ENCODE measurements at regions not wholly inside any gene's neighbourhood (a gene's known extent, or its start where the extent isn't known, plus 50 kb on each side); places are given as distances from the start of the nearest gene placed in this dataset.
A peak's percentile ranks its signal among the peaks of the same experiment; 100 is the strongest.

DNA sequence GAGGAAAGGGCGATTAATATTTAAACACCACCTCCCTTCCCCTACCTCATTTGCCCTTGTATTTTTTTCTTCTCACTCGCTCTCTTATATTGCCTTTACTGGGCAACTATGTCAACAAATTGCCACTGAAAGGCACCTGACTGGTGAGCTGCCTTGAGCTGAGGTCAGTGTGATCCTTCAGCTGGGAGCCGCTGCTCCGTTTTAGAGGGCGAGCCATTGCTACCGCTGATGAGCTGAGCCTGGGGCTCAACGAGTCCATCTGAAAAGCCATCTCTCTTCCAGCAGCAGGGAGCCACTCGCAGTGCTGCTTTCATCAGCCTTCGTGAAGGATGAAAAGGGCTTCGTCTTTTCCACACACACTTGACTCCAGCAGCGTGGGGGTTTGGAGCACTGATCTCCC lies 108.0 kb upstream of the KIF26B start:
- DNase-seq (ENCODE audit: low read depth) = no peak
- Histone ChIP-seq H3K4me3 (ENCODE audit: low read length) (no peak overlapping the region), H3K36me3 (ENCODE audit: control insufficient read depth, insufficient read depth, low read length, severe bottlenecking) (no peaks in the 10 kb centered on the region), H3K9me3 (ENCODE audit: control insufficient read depth, low read length) (no peaks in the 10 kb centered on the region), H3K4me1 (ENCODE audit: control insufficient read depth, insufficient read depth, low read length) (peaks cover 8% of the 10 kb centered on the region), H3K9ac (ENCODE audit: low read length) (no peak overlapping the region), H3K27me3 (replicated peaks; ENCODE audit: control insufficient read depth, insufficient read depth, low read length) (no peaks in the 10 kb centered on the region)

DNA sequence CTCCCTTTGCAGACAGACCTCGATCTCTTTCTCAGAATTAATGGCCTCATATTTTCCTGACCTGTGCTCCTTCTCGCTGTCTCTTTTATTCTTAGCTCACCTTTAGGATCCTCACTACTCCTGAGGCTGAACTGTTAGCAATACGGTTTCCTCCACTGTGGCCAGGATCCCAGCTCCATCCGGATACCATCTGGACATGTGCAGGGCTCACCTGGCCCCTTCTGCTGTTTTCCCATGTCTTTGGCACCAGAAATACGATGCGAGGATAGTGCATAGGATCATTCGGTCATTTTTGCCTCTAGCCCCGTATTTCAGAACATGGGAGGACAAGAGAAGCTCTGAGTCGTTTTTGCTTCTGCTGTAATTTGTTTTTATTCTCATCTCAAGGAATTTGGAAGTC lies 108.5 kb upstream of the KIF26B start:
- Histone ChIP-seq H3K36me3 (ENCODE audit: control insufficient read depth, insufficient read depth, low read length, severe bottlenecking) (no peaks in the 10 kb centered on the region), H3K27me3 (replicated peaks; ENCODE audit: control insufficient read depth, insufficient read depth, low read length) (no peaks in the 10 kb centered on the region), H3K4me3 (ENCODE audit: low read length) (no peak overlapping the region), H3K9me3 (ENCODE audit: control insufficient read depth, low read length) (no peaks in the 10 kb centered on the region), H3K4me1 (ENCODE audit: control insufficient read depth, insufficient read depth, low read length) (peaks cover 8% of the 10 kb centered on the region), H3K9ac (ENCODE audit: low read length) (no peak overlapping the region)
- no peak for DNase-seq (ENCODE audit: low read depth)

DNA sequence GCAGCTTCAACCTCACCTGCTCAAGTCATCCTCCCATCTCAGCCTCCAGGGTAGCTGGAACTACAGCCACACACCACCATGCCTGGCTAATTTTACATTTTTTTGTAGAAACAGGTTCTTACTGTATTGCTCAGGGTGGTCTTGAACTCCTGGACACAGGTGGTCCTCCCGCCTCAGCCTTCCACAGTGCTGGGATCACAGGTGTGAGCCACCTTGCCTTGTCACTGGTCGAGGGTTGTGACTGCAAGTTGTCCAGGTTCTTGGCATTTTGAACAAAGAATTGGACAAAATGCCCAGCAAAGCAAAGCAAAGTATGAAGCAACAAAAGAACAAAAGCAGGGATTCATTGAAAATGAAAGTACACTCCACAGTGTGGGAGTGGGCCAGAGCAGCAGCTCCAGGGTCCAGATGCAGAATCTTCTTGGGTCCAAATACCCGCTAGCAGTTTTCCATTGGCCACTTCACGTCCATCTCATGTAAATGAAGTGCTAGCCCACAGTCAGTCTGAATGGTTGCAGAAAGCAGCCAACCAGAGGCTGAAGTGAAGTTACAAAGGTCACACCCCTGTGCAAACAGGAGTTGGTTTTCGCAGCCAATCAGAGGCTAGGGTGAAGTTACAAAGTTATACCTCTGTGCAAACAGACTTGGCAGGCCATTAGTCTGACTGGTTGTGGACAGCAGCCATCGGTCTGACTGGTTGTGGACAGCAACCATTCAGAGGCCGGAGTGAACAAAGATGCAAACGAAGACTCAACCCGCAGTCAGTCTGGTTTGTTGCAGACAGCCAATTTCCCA lies 109.5 kb upstream of the KIF26B start:
- no peak overlapping the region for H3K9ac ChIP-seq (ENCODE audit: low read length)
- no peaks in the 10 kb centered on the region for H3K9me3 ChIP-seq (ENCODE audit: control insufficient read depth, low read length)
- H3K27me3 ChIP-seq (replicated peaks; ENCODE audit: control insufficient read depth, insufficient read depth, low read length) = no peaks in the 10 kb centered on the region
- DNase-seq (ENCODE audit: low read depth) = no peak
- peaks cover 8% of the 10 kb centered on the region for H3K4me1 ChIP-seq (ENCODE audit: control insufficient read depth, insufficient read depth, low read length)
- no peaks in the 10 kb centered on the region for H3K36me3 ChIP-seq (ENCODE audit: control insufficient read depth, insufficient read depth, low read length, severe bottlenecking)
- no peak overlapping the region for H3K4me3 ChIP-seq (ENCODE audit: low read length)

DNA sequence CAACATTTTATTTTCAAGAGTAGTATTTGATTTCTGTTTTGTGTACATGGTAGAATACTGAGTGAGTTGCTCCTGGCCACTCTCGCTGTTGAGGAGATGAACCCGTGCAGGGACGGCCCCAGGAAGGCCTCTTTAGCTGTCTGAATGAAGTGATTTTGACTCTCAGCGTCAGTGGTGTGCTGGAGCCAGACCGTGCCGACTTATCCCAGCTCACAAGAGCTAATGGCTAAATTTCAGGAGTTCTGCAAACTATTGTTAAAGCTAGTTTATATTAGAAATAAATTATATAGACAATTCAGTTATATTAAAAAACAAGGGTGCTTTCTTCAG lies 111.2 kb upstream of the KIF26B start:
- no peak overlapping the region for H3K4me3 ChIP-seq (ENCODE audit: low read length)
- H3K9ac ChIP-seq (ENCODE audit: low read length) = no peak overlapping the region
- no peaks in the 10 kb centered on the region for H3K36me3 ChIP-seq (ENCODE audit: control insufficient read depth, insufficient read depth, low read length, severe bottlenecking)
- DNase-seq (ENCODE audit: low read depth) = no peak
- H3K4me1 ChIP-seq (ENCODE audit: control insufficient read depth, insufficient read depth, low read length) = peaks cover 8% of the 10 kb centered on the region
- H3K9me3 ChIP-seq (ENCODE audit: control insufficient read depth, low read length) = no peaks in the 10 kb centered on the region
- H3K27me3 ChIP-seq (replicated peaks; ENCODE audit: control insufficient read depth, insufficient read depth, low read length) = no peaks in the 10 kb centered on the region

DNA sequence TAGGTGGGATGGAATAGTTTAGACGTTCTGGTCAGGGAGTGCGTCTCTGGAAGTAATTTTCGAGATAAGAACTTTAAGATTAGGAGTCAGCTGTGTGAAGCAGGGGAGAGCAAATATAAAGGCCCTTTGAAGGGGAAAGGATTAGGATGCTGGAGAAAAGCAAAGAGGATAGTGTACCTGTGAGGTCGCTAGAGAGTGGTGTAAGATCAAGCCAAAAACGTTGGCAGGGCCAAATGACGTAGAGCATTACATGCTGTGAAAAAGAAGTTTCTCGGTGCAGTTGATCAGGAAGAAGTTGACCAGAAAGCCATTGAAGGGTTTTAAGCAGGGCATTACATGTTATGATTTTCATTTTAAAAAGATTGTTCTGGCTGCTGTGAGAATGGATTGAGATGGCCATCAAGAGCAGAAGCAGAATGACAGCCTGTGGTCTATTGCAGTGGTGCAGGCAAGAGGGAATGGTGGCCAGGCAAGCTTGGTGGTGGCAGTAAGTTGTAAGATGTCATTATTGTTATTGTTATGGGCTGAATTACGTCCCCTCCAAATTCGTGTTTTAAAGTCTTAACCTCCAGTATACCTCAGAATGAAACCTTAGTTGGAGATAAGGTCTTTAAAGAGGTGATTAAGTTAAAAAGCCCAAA lies 113.6 kb upstream of the KIF26B start:
- H3K9ac ChIP-seq (ENCODE audit: low read length) = peak overlapping the region; percentile 13
- DNase-seq (ENCODE audit: low read depth) = no peak
- H3K36me3 ChIP-seq (ENCODE audit: control insufficient read depth, insufficient read depth, low read length, severe bottlenecking) = no peaks in the 10 kb centered on the region
- H3K4me3 ChIP-seq (ENCODE audit: low read length) = no peak overlapping the region
- H3K27me3 ChIP-seq (replicated peaks; ENCODE audit: control insufficient read depth, insufficient read depth, low read length) = no peaks in the 10 kb centered on the region
- H3K4me1 ChIP-seq (ENCODE audit: control insufficient read depth, insufficient read depth, low read length) = peaks cover 8% of the 10 kb centered on the region
- peaks cover 3% of the 10 kb centered on the region for H3K9me3 ChIP-seq (ENCODE audit: control insufficient read depth, low read length)

DNA sequence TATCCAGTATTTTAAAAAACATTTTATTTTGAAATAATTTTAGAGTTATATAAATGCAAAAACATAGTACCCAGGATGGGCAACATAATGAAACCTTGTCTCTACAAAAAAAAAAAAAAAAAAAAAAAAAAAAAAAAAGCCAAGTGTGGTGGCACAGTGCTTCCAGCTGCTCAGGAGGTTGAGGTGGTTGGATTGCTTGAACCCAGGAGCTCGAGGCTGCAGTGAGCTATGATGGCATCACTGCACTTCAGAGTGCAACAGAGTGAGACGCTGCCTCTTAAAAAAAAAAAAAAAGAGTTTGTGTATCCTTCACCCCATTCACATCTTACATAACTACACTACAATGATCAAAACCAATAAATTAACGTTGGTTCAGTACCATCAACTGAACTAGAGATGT lies 115.6 kb upstream of the KIF26B start:
- Histone ChIP-seq H3K4me1 (ENCODE audit: control insufficient read depth, insufficient read depth, low read length) (peaks cover 4% of the 10 kb centered on the region), H3K9me3 (ENCODE audit: control insufficient read depth, low read length) (peaks cover 3% of the 10 kb centered on the region)

DNA sequence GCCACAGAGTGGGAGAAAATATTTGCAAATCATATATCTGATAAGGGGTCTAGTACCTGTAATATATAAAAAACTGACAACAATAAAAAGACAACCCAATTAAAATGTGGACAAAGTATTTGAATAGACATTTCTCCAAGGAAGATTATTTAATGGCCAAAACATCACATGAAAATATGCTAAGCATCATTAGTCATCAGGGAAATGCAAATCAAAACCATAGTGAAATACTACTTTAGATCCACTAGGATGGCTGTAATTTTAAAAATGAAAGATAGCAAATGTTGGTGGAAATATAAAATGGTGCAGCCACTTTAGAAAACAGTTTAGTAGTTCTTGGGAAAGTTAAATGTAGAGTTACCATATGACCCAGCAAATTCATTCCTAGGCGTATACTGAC lies 118.7 kb upstream of the KIF26B start:
- H3K9me3 ChIP-seq (ENCODE audit: control insufficient read depth, low read length) = peaks cover 3% of the 10 kb centered on the region
- no peaks in the 10 kb centered on the region for H3K27me3 ChIP-seq (replicated peaks; ENCODE audit: control insufficient read depth, insufficient read depth, low read length)
- no peak for DNase-seq (ENCODE audit: low read depth)
- H3K36me3 ChIP-seq (ENCODE audit: control insufficient read depth, insufficient read depth, low read length, severe bottlenecking) = peaks cover 4% of the 10 kb centered on the region
- no peak overlapping the region for H3K9ac ChIP-seq (ENCODE audit: low read length)
- H3K4me1 ChIP-seq (ENCODE audit: control insufficient read depth, insufficient read depth, low read length) = no peaks in the 10 kb centered on the region
- H3K4me3 ChIP-seq (ENCODE audit: low read length) = no peak overlapping the region

More for the DNA sequence above, 115.6 kb upstream of the KIF26B start:
- Histone ChIP-seq H3K4me3 (ENCODE audit: low read length) (no peak overlapping the region), H3K36me3 (ENCODE audit: control insufficient read depth, insufficient read depth, low read length, severe bottlenecking) (no peaks in the 10 kb centered on the region), H3K27me3 (replicated peaks; ENCODE audit: control insufficient read depth, insufficient read depth, low read length) (no peaks in the 10 kb centered on the region), H3K9ac (ENCODE audit: low read length) (no peak overlapping the region)
- no peak for DNase-seq (ENCODE audit: low read depth)

DNA sequence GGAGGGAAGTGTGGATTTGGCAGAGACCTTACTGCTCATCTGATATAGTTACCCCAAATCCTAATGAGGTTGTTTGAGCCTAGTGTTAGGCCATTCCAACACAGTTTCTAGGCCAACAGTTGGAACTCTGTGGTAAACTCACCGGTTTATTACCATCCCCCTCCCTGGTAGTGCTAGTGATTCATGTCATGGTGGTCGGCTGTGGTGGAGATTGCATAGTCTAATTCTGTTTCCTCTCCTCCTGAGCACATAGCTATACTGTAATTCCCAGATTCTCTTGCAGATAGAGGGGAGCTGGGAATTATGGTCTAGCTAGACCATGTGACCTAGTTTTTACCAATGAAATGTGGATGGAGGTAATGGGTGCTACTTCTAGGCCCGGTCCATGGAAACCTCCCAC lies 123.7 kb upstream of the KIF26B start:
- no peak for DNase-seq (ENCODE audit: low read depth)
- H3K36me3 ChIP-seq (ENCODE audit: control insufficient read depth, insufficient read depth, low read length, severe bottlenecking) = peaks cover 8% of the 10 kb centered on the region

DNA sequence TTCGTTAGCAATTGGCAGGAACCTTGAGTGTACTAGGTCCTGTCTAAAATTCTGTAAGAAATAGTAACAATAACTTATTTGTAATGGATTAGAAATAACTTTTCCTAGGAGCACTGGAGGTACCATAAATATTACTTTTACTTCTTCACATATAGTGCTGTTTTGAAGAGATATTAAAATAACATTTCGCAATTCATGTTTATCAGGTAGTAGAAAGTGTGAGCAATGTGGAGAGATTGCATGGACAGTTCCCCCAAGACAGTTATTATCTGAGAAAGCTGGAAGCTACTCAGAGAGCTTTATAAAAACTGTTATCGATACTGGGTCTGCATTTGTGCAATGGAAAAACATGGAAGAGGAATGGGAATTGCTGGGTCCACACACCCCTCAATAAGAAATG lies 128.5 kb upstream of the KIF26B start:
- Histone ChIP-seq H3K36me3 (ENCODE audit: control insufficient read depth, insufficient read depth, low read length, severe bottlenecking) (peaks cover 3% of the 10 kb centered on the region), H3K4me3 (ENCODE audit: low read length) (no peak overlapping the region), H3K4me1 (ENCODE audit: control insufficient read depth, insufficient read depth, low read length) (no peaks in the 10 kb centered on the region), H3K27me3 (replicated peaks; ENCODE audit: control insufficient read depth, insufficient read depth, low read length) (no peaks in the 10 kb centered on the region), H3K9ac (ENCODE audit: low read length) (no peak overlapping the region), H3K9me3 (ENCODE audit: control insufficient read depth, low read length) (no peaks in the 10 kb centered on the region)
- no peak for DNase-seq (ENCODE audit: low read depth)

More for the DNA sequence above, 123.7 kb upstream of the KIF26B start:
- H3K9me3 ChIP-seq (ENCODE audit: control insufficient read depth, low read length) = no peaks in the 10 kb centered on the region
- no peak overlapping the region for H3K4me3 ChIP-seq (ENCODE audit: low read length)
- H3K27me3 ChIP-seq (replicated peaks; ENCODE audit: control insufficient read depth, insufficient read depth, low read length) = no peaks in the 10 kb centered on the region
- H3K4me1 ChIP-seq (ENCODE audit: control insufficient read depth, insufficient read depth, low read length) = no peaks in the 10 kb centered on the region
- no peak overlapping the region for H3K9ac ChIP-seq (ENCODE audit: low read length)

DNA sequence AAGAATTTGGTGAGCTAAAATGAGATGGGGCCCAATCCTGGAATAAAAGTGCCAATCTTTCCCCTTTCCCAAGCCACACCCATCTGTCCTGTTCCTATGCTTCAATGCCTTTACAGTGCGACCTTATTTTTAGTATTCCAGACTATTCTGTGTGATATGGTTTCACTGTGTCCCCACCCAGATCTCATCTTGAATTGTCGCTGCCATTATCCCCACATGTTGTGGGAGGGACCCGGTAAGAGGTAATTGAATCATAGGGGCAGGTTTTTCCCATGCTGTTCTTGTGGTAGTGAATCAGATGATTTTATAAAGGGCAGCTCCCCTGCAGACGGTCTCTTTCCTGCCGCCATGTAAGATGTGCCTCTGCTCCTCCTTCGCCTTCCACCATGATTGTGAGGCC lies 129.3 kb upstream of the KIF26B start:
- H3K36me3 ChIP-seq (ENCODE audit: control insufficient read depth, insufficient read depth, low read length, severe bottlenecking) = peaks cover 3% of the 10 kb centered on the region
- H3K4me1 ChIP-seq (ENCODE audit: control insufficient read depth, insufficient read depth, low read length) = no peaks in the 10 kb centered on the region
- H3K4me3 ChIP-seq (ENCODE audit: low read length) = no peak overlapping the region
- no peaks in the 10 kb centered on the region for H3K9me3 ChIP-seq (ENCODE audit: control insufficient read depth, low read length)
- no peak for DNase-seq (ENCODE audit: low read depth)
- no peaks in the 10 kb centered on the region for H3K27me3 ChIP-seq (replicated peaks; ENCODE audit: control insufficient read depth, insufficient read depth, low read length)
- no peak overlapping the region for H3K9ac ChIP-seq (ENCODE audit: low read length)

DNA sequence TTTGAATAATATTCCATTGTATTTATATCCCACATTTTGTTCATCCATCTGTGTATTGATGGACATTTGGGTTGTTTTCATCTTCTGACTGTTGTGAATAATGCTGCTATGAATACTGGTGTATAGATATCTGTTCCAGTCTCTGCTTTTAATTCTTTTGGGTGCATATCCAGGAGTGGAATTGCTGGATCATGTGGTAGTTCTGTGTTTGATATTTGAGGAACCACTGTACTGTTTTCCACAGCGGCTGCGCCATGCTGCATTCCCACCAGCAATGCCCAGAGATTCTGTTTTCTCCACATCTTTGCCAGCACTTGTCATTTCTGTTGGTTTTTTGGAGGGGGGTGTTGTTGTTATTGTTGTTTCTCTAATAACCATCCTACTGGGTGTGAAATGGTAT lies 131.6 kb upstream of the KIF26B start:
- no peak overlapping the region for H3K4me3 ChIP-seq (ENCODE audit: low read length)
- no peak for DNase-seq (ENCODE audit: low read depth)
- peaks cover 3% of the 10 kb centered on the region for H3K36me3 ChIP-seq (ENCODE audit: control insufficient read depth, insufficient read depth, low read length, severe bottlenecking)
- H3K4me1 ChIP-seq (ENCODE audit: control insufficient read depth, insufficient read depth, low read length) = no peaks in the 10 kb centered on the region
- no peaks in the 10 kb centered on the region for H3K9me3 ChIP-seq (ENCODE audit: control insufficient read depth, low read length)
- no peaks in the 10 kb centered on the region for H3K27me3 ChIP-seq (replicated peaks; ENCODE audit: control insufficient read depth, insufficient read depth, low read length)
- H3K9ac ChIP-seq (ENCODE audit: low read length) = no peak overlapping the region

Measured in adipocyte (in vitro differentiated cells).